H9 (cell line): ENCODE measurements at regions not wholly inside any gene's neighbourhood (a gene's known extent, or its start where the extent isn't known, plus 50 kb on each side); places are given as distances from the start of the nearest gene placed in this dataset.

Source experiments
- DNase-seq: peaks from one replicate; pipeline ENCODE4 v3.0.0-alpha.2; 2017
- H2AFZ ChIP-seq: one replicate; pipeline ENCODE4 v1.6.1; 2013; ENCODE audit warnings: mild to moderate bottlenecking, low read length, control low read depth, moderate library complexity
- H2AK5ac ChIP-seq: 2 replicates; pipeline ENCODE4 v1.6.1; 2013; ENCODE audit warnings: low read length, control low read depth, mixed read lengths; ENCODE audit not compliant: insufficient read length
- H2BK120ac ChIP-seq: one replicate; pipeline ENCODE4 v1.6.1; 2013; ENCODE audit warnings: low read depth, mild to moderate bottlenecking, low read length, control low read depth, inconsistent platforms; ENCODE audit not compliant: poor library complexity, severe bottlenecking
- H2BK12ac ChIP-seq: 2 replicates; pipeline ENCODE4 v1.6.1; 2013; ENCODE audit warnings: low read length, control low read depth, mixed read lengths, low read depth; ENCODE audit not compliant: insufficient read length
- H2BK15ac ChIP-seq: 2 replicates; pipeline ENCODE4 v1.6.1; 2013; ENCODE audit warnings: low read depth, low read length, control low read depth
- H2BK20ac ChIP-seq: one replicate; pipeline ENCODE4 v1.6.1; 2013; ENCODE audit warnings: low read depth, mild to moderate bottlenecking, low read length, control low read depth, inconsistent platforms; ENCODE audit not compliant: poor library complexity, severe bottlenecking
- H2BK5ac ChIP-seq: 2 replicates; pipeline ENCODE4 v1.6.1; 2013; ENCODE audit warnings: low read length, control low read depth, mixed read lengths; ENCODE audit not compliant: insufficient read length
- H3K14ac ChIP-seq: 2 replicates; pipeline ENCODE4 v1.6.1; 2013; ENCODE audit warnings: low read length, control low read depth; ENCODE audit not compliant: insufficient read depth
- H3K18ac ChIP-seq: 2 replicates; pipeline ENCODE4 v1.6.1; 2013; ENCODE audit warnings: low read depth, mild to moderate bottlenecking, mixed read lengths, low read length, control low read depth; ENCODE audit not compliant: insufficient read length
- H3K23ac ChIP-seq: 2 replicates; pipeline ENCODE4 v1.6.1; 2013; ENCODE audit warnings: low read length, control low read depth, mixed read lengths, low read depth; ENCODE audit not compliant: insufficient read length
- H3K23me2 ChIP-seq: 2 replicates; pipeline ENCODE4 v1.6.1; 2013; ENCODE audit warnings: low read depth, mild to moderate bottlenecking, mixed read lengths, low read length, control low read depth; ENCODE audit not compliant: insufficient read length, poor library complexity, severe bottlenecking
- H3K27ac ChIP-seq: 2 replicates; pipeline ENCODE4 v1.5.1; 2013; ENCODE audit warnings: low read length, control low read depth, mixed read lengths, low read depth; ENCODE audit not compliant: insufficient read length
- H3K27me3 ChIP-seq: 2 replicates; pipeline ENCODE4 v1.6.1; 2013; ENCODE audit warnings: low read length, control low read depth, inconsistent platforms; ENCODE audit not compliant: insufficient read depth
- H3K4ac ChIP-seq: 2 replicates; pipeline ENCODE4 v1.6.1; 2013; ENCODE audit warnings: low read depth, mild to moderate bottlenecking, control low read depth, inconsistent platforms, low read length, moderate library complexity
- H3K4me1 ChIP-seq: 2 replicates; pipeline ENCODE4 v1.6.1; 2013; ENCODE audit warnings: low read length, control low read depth, inconsistent platforms; ENCODE audit not compliant: insufficient read depth
- H3K4me2 ChIP-seq: 2 replicates; pipeline ENCODE4 v1.6.1; 2013; ENCODE audit warnings: low read length, control low read depth, mixed read lengths; ENCODE audit not compliant: insufficient read length, insufficient read depth
- H3K56ac ChIP-seq: 2 replicates; pipeline ENCODE4 v1.6.1; 2013; ENCODE audit warnings: low read depth, mild to moderate bottlenecking, mixed read lengths, low read length, control low read depth; ENCODE audit not compliant: insufficient read length
- H3K79me1 ChIP-seq: 2 replicates; pipeline ENCODE4 v1.6.1; 2013; ENCODE audit warnings: low read depth, mild to moderate bottlenecking, moderate library complexity, low read length, control low read depth, inconsistent platforms; ENCODE audit not compliant: insufficient read depth, poor library complexity, severe bottlenecking
- H3K79me2 ChIP-seq: 2 replicates; pipeline ENCODE4 v1.6.1; 2013; ENCODE audit warnings: low read length, control low read depth, inconsistent platforms; ENCODE audit not compliant: insufficient read depth
- H3K9ac ChIP-seq: 2 replicates; pipeline ENCODE4 v1.6.1; 2013; ENCODE audit warnings: low read length, control low read depth, mixed read lengths; ENCODE audit not compliant: insufficient read length; ENCODE audit errors: extremely low read depth
- H3K9me3 ChIP-seq: one replicate; pipeline ENCODE4 v1.6.1; 2013; ENCODE audit warnings: low read depth, low read length, inconsistent platforms; ENCODE audit not compliant: control insufficient read depth
- H3T11ph ChIP-seq: one replicate; pipeline ENCODE4 v1.6.1; 2013; ENCODE audit warnings: mild to moderate bottlenecking, low read length, control low read depth, inconsistent platforms
- H4K20me1 ChIP-seq: one replicate; pipeline ENCODE4 v1.6.1; 2013; ENCODE audit not compliant: control insufficient read depth, insufficient read length, insufficient read depth
- H4K5ac ChIP-seq: 2 replicates; pipeline ENCODE4 v1.6.1; 2013; ENCODE audit warnings: low read depth, mild to moderate bottlenecking, mixed read lengths, low read length, control low read depth; ENCODE audit not compliant: insufficient read length
- H4K8ac ChIP-seq: replicated peaks from 2 replicates; pipeline ENCODE4 v1.6.1; 2013; ENCODE audit warnings: low read length, control low read depth, mixed read lengths, low read depth; ENCODE audit not compliant: insufficient read length
- H4K91ac ChIP-seq: 2 replicates; pipeline ENCODE4 v1.6.1; 2013; ENCODE audit warnings: low read depth, mild to moderate bottlenecking, moderate library complexity, mixed read lengths, low read length, control low read depth; ENCODE audit not compliant: insufficient read length
- H3K27ac Mint-ChIP-seq, 3 experiments: 2 replicates in 2 of 3; 3 replicates in 1 of 3; pipeline ENCODE4 v1.8.0; 2020 to 2021; ENCODE audit warnings: mixed read lengths in 3 of 3, mild to moderate bottlenecking in 1 of 3, moderate library complexity in 1 of 3
- H3K27me3 Mint-ChIP-seq: 2 replicates; pipeline ENCODE4 v1.8.0; 2021; ENCODE audit warnings: low read depth, mild to moderate bottlenecking, moderate library complexity, mixed read lengths
- H3K36me3 Mint-ChIP-seq, 3 experiments: 2 replicates in 2 of 3; 3 replicates in 1 of 3; pipeline ENCODE4 v1.8.0; 2020 to 2021; ENCODE audit warnings: low read depth in 3 of 3, mixed read lengths in 3 of 3; ENCODE audit not compliant: insufficient read depth in 1 of 3
- H3K4me1 Mint-ChIP-seq, 2 experiments: 2 replicates each; pipeline ENCODE4 v1.8.0; 2020; ENCODE audit warnings: mixed read lengths in 2 of 2
- H3K4me3 Mint-ChIP-seq, 2 experiments: 2 replicates in 1 of 2; 3 replicates in 1 of 2; pipeline ENCODE4 v1.8.0; 2020 to 2021; ENCODE audit warnings: mild to moderate bottlenecking in 2 of 2, mixed read lengths in 2 of 2, moderate library complexity in 1 of 2
- H3K9me3 Mint-ChIP-seq, 2 experiments: 2 replicates in 1 of 2; 3 replicates in 1 of 2; pipeline ENCODE4 v1.8.0; 2020; ENCODE audit warnings: mild to moderate bottlenecking in 2 of 2, mixed read lengths in 2 of 2, moderate library complexity in 1 of 2
- CTCF ChIP-seq: fragments of 200-600 bp; sonication (generic); conservative IDR thresholded peaks from 3 replicates; pipeline ENCODE4 v1.8.0; 2021; ENCODE audit warnings: antibody characterized with exemption, mild to moderate bottlenecking
- WGBS: extraction: QIAGEN DNeasy Blood & Tissue Kit; methylation state at CpG from one replicate; pipeline ENCODE4 v1.1.7; 2013; ENCODE audit warnings: missing lambda C conversion rate, low lambda C conversion rate, mixed read lengths; ENCODE audit not compliant: insufficient read length; ENCODE audit errors: extremely low coverage; 5-methylcytosine and 5-hydroxymethylcytosine counted together

- Histone ChIP-seq H2BK20ac (no peak overlapping the region), H3T11ph (no peak overlapping the region), H4K8ac (no peak overlapping the region), H3K23me2 (no peaks in the 10 kb centered on the region), H3K4me2 (no peak overlapping the region), H3K4ac (no peak overlapping the region), H2BK5ac (no peak overlapping the region), H3K9me3 (peaks cover 50% of the 10 kb centered on the region), H4K5ac (no peak overlapping the region), H3K79me1 (no peaks in the 10 kb centered on the region), H2BK15ac (no peak overlapping the region), H3K56ac (no peak overlapping the region), H3K9ac (no peak overlapping the region), H2AK5ac (no peak overlapping the region), H3K18ac (no peak overlapping the region), H3K79me2 (no peaks in the 10 kb centered on the region), H3K4me1 (no peaks in the 10 kb centered on the region), H3K27me3 (no peaks in the 10 kb centered on the region), H4K20me1 (no peaks in the 10 kb centered on the region), H3K27ac (no peak overlapping the region), H3K23ac (no peak overlapping the region), H2BK120ac (no peak overlapping the region), H2BK12ac (no peak overlapping the region), H4K91ac (no peak overlapping the region), H3K14ac (no peak overlapping the region), H2AFZ (no peak overlapping the region)
- no peak for DNase-seq
- no CpG with 5 or more reads among the region's 7 CpGs for WGBS
- TF ChIP-seq CTCF = no peak
- H3K27ac Mint-ChIP-seq = no peak overlapping the region
- no peak overlapping the region for H3K4me3 Mint-ChIP-seq
- no peaks in the 10 kb centered on the region for H3K4me1 Mint-ChIP-seq
- H3K27me3 Mint-ChIP-seq = peaks cover 2% of the 10 kb centered on the region
- peaks cover 2 to 8% (median 5%) of the 10 kb centered on the region in 3 experiments; a peak in 6 of 7 replicates for H3K36me3 Mint-ChIP-seq
- H3K9me3 Mint-ChIP-seq = peaks cover 71 to 84% of the 10 kb centered on the region in 2 experiments
Observed at GRCh38 chr15:25188051-25188450, 233.3 kb downstream of the SNRPN start.
